ENCODE measurements at regions not wholly inside any gene's neighbourhood (a gene's known extent, or its start where the extent isn't known, plus 50 kb on each side); places are given as distances from the start of the nearest gene placed in this dataset.
"Not testable (repeated sequence)": the region's sequence is repeated elsewhere in the genome, so short reads cannot be mapped to it uniquely, and the experiment has no call there.

DNA sequence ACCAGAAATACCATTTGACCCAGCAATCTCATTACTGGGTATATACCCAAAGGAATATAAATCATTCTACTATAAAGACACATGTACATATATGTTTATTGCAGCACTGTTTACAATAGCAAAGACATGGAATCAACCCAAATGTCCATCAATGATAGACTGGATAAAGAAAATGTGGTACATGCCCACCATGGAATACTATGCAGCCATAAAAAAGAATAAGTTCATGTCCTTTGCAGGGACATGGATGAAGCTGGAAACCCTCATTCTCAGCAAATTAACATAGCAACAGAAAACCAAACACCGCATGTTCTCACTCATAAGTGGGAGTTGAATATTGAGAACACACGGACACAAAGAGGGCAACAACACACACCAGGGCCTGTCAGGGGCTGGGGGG lies 193.6 kb upstream of the SLC7A11 start:
- TF ChIP-seq, protein P1, sequence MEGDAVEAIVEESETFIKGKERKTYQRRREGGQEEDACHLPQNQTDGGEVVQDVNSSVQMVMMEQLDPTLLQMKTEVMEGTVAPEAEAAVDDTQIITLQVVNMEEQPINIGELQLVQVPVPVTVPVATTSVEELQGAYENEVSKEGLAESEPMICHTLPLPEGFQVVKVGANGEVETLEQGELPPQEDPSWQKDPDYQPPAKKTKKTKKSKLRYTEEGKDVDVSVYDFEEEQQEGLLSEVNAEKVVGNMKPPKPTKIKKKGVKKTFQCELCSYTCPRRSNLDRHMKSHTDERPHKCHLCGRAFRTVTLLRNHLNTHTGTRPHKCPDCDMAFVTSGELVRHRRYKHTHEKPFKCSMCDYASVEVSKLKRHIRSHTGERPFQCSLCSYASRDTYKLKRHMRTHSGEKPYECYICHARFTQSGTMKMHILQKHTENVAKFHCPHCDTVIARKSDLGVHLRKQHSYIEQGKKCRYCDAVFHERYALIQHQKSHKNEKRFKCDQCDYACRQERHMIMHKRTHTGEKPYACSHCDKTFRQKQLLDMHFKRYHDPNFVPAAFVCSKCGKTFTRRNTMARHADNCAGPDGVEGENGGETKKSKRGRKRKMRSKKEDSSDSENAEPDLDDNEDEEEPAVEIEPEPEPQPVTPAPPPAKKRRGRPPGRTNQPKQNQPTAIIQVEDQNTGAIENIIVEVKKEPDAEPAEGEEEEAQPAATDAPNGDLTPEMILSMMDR (IDR thresholded peaks at IDR 0.05) = not testable (repeated sequence)
- not testable (repeated sequence) for TF ChIP-seq POLR2A, EP300 (IDR thresholded peaks at IDR 0.05)
